Iris pigment epithelial cell (primary cell): ENCODE measurements at regions not wholly inside any gene's neighbourhood (a gene's known extent, or its start where the extent isn't known, plus 50 kb on each side); places are given as distances from the start of the nearest gene placed in this dataset.
"Not testable (repeated sequence)": the region's sequence is repeated elsewhere in the genome, so short reads cannot be mapped to it uniquely, and the experiment has no call there.

Source experiments
- DNase-seq: peaks from one replicate; pipeline ENCODE4 v3.0.0-alpha.2; 2011; ENCODE audit warnings: low read depth

DNA sequence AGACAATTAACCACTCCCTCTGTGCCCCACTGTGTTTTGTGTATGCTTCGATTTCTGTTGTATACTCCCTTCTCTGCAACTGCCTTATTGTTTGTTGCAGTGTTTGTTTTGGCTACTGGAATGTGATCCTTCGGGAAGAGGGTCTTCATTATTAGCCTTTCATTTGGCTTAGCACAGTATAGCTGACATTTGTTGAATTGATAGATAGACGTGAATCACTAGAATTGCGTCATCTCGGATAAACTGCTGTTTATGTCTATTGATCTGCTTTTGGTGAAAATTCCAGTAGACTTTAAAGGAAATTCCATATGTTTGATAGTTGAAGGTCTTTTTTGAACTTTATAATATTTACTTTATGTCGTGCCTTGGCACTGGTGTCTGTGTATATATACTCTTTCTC, 189.9 kb upstream of the EYA4 start:
- no peak for DNase-seq

DNA sequence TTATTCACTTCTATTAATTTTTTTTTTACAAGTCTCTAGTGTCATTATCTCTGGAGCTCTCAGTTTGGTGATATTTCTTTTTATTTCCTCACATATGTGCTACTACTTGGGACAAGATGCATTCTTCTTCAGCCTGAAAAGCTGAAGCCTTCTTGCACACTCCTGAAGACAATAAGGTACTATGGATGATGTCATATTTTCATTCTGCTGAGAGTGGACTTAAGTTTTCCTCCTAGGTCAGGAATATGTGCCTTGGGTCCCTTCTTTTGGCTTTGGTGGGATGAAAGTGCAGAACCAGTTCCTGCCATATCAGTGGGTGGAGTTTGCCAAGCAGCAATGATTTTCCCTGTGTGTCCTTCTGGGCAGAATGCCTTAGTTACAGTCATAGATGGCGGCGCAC, 188.7 kb upstream of the EYA4 start:
- no peak for DNase-seq

DNA sequence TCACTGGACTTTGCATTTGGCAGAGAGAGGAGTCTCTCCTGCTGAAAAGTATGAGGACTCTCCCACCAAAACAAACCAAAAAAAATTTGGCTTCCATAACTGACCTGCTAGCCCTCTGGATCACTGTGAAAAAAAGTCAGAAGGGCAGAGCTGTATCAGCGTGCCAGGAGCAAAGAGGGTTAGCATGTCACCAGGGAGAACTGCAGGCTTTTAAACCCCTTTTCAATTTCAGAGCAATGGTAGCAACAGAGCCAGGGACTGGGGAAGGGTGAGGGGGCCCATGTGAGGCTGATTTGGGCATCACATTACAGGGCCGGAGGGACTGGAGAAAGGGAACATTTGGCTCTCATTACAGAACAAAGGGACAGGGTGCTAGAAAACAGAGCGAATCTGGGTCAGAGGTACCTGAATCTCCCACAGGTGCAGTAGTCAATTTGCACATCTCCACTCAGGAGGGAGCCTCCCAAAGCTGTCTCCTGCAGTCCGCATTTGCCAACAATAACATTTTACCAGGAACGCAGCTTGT, 185.7 kb upstream of the EYA4 start:
- DNase-seq, result no peak

GRCh38 chr6:133057352-133057751, 183.8 kb upstream of the EYA4 start:
- DNase-seq, result no peak

DNA sequence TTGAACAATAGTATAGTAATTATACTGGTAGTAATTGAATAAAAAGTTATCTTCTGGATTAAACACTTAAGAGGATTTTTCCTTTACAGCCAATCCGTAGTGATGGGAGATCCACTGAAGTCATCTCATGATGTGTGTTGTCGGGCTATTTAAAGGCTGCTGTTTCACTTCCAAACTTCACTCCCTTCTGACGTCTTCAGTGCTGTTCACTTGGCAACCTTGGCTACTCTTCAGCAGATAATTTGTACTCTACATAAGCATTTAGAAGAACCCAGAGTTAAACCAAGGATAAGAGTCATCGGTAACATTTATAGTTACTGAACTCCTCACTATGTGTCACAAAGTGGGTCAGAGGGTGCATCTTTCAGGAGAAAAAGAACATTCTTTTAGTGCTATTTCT, 179.1 kb upstream of the EYA4 start:
- peak; percentile 53 for DNase-seq

DNA sequence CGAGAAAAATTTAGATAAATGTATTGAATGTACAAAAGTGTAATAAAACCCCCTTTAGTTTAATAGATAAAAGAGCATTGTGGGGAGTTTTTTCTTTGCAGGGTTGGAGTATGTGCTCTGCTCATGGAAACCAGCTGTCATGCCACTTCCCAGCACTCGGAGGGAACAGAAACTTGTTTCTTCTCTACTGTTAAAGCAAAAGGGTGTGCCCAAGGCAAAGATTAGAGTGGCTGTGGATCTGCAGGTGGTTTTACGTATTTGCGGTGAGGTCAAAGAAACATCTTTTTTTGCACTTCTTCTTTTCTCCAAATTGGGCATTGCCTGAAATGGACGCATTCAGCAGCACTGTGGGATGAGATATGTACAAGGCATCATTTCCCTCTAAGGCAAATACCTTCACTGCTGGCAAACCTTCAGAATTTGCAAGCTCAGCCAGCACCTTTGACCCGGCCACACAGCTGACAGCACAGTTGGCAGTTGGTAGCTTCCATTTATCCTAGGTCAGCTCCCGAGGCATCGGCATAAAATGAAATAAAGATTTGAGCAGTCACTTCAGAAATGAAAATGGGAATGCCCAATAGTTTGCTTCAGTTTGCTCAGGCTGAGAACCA, 178.4 kb upstream of the EYA4 start:
- no peak for DNase-seq

DNA sequence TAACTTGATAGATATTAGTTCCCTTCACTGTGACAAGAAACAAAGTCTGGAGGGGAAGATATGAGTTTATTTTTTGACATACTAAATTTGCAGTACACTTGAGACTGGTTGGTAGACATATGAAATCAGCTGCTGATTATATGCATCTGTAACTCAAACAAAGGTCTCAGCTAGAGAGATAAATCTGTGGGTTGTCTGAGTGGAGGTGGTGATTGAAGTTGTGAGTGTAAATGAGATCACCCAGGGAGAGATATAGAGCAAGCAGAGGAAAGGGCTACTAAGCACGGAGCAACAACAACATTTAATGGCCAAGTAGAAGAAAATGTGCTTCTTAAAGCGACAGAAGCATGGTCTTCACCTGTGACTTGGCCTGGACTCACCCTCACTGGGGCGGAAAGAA, 173.2 kb upstream of the EYA4 start:
- DNase-seq, result no peak

DNA sequence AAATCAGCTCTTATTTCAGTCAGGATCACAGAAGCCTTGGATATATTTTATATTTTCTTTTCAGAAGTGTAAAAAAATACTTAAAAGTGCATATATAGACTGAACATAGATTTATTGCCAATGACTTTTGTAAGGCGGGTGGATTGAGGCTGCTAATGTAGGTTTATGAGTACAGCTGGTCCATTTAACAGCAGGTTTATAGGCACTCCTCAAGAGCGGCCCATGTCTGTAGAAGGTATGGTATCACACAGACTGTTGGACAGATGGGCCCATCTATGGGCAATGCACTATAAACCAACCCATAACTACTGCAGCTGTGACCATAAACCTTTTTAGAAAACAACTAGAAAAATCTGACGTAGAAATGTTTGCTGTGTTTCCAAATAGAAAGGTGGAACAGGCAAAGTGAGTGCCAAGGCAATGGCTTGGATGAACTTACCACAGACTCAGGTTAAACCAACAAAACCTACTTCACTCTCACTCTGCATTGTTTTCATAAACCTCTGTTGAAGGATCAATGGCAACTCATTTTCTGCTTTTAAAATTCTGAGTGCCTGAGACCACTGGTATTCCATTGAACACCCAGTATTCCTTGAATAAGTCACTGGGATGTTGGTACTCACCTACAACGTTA, 170.6 kb upstream of the EYA4 start:
- no peak for DNase-seq

DNA sequence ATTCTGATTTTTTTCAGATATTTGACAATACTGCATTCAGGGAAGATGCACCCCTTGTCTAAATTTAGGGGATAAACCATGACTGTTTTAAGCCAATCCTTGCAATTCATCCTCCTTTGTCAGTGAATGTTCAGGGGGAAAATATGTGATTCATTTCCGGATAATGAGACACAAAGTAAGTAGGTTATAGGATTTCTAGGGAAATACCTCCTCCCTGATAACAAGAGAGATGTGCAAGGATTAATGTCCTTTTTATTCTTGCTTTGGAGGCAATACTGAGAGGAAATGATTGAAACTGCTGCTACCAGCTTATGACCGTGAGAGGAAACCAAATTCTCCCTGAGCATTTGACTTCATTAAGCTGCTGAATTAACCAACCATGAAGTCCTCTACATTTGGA, 161.3 kb upstream of the EYA4 start:
- DNase-seq, result no peak

GRCh38 chr6:133083248-133083967, 157.7 kb upstream of the EYA4 start:
- DNase-seq, result no peak

DNA sequence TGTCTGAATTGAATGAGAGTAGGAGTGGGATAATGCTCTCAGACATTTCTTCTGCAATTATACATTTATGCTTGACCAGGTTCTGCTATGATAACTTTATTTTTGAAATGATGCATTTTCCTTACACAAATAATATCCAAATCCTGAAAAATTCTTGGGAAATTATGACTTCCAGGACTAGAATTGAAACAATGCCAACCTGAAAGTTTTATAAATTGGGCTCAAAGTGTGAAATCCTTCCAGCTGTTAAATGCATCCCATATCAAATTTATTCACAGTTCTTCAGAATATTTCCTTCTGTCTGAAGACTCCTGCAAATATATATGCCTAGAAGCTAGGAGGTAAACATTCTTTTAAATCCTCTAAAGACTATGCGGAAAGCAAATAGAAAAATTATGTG, 155.7 kb upstream of the EYA4 start:
- DNase-seq, result no peak

DNA sequence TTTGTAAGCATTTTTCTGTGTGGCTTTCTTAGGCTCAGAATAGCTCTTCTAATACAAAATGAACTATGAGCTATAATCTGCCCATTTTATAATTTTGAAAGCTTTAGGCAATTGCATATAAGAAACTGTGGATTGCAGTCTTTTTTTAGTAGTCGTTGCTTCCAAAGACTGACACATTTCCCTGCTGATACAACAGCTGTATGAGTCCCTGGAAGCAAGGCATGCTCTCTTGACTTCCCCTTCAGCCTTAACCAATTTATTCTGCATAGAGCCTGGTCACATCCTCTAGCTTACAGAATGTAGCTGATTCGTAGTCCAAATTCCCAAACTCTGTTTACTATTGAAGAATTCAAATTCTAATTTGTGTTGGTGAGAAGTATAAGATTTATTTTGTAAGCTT, 155.3 kb upstream of the EYA4 start:
- no peak for DNase-seq

DNA sequence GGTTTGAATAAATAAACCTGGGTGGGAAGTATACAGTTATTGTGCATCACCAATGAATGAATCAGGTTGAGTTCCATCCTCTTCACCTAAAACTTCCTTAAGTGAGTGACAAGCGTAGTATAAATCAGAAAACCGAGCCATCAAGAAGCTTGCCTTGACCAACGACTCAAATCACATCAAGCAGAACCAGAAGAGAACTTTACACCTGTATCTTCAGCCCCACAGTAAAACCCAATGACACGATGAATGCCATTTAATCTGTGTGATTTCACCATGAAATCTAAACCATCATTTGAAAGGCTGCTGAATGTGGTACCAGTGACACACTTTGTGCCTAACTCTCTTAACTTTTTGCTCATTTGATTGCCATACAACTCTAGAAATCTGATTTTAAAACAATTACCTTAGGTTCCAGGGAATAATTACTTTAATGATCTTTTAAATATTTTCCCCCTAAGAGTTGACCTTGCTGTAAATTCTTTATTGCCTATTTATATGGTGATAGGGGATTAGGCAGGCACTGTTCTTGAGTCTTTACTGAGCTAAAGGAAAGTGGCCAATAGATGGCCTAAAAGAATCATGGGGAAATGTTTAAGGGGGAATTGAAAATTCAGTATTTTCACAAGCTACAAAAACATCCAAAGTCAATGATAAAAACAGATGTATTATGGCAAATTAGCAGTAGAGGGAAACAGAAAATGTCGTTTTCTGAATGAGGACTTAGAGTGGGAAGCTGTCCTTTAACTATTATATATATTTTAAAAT, 152.0 kb upstream of the EYA4 start:
- no peak for DNase-seq

GRCh38 chr6:133092199-133092598, 149.0 kb upstream of the EYA4 start:
- no peak for DNase-seq

- DNase-seq, result no peak
Measured at GRCh38 chr6:133092771-133093170, 148.4 kb upstream of the EYA4 start.

DNA sequence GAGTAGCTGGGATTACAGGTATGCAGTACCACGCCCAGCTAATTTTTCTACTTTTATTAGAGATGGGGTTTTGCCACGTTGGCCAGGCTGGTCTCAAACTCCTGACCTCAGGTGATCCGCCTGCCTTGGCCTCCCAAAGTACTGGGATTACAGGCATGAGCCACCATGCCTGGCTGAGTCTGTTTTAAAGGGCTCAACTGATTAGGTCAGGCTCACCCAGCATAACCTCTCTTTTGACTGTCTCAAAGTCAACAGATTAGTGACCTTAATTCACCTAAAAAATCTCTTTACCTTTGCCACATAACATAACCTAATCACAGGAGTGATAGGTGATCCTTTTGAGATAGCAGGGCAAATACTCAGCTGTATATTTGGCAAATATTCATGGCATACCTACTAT, 147.9 kb upstream of the EYA4 start:
- DNase-seq, result not testable (repeated sequence)

GRCh38 chr6:133093956-133094355, 147.2 kb upstream of the EYA4 start:
- no peak for DNase-seq

GRCh38 chr6:133097208-133097607, 143.9 kb upstream of the EYA4 start:
- no peak for DNase-seq

- DNase-seq, result peak; percentile 96
Measured at GRCh38 chr6:133099573-133099972, 141.6 kb upstream of the EYA4 start.

DNA sequence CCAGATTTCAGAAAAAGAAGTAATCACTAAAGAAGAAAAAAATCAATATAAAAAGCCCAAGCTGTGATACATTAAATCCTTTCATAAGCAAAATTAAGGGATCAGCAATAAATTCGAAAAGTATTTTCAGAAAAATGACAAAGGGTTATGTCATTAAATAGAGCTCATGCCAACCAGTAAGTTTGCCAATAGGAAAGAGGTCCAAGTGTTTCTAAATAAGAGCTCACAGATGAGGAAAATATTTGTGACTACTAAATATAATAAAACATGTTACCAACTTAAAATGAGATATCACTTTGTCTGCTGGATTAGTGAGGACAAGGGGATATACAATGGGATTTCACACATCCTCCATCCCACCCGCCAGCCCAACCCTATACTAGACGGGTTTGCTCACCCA, 140.3 kb upstream of the EYA4 start:
- DNase-seq, result no peak

GRCh38 chr6:133101790-133102189, 139.4 kb upstream of the EYA4 start:
- DNase-seq, result peak; percentile 11

DNA sequence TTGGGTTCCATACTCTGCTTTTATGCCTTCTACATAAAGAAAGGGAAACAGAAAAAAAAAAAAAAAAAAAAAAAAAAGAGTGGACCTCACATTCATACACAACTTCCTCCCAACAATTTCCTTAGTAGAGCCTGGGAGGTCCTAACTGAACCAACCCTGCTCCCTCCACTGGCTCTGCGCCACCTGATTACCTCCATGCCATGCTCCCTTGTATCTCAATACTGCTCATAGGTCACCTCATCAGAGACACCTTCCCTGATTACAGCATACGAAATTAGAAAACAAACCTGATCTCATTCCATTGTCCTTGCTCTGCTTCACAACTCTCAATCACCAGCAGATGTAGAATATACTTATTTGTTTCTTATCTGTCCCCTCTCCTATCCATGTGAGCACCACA, 134.2 kb upstream of the EYA4 start:
- no peak for DNase-seq

- peak; percentile 7 for DNase-seq
Measured at GRCh38 chr6:133108419-133108818, 132.7 kb upstream of the EYA4 start.
